Stimulated activated CD4-positive, alpha-beta T cell treated with anti-CD3 and anti-CD28 coated beads, Interleukin-4, amount 100 ng/mL, for 4 hours (primary cell): ENCODE measurements at regions not wholly inside any gene's neighbourhood (a gene's known extent, or its start where the extent isn't known, plus 50 kb on each side); places are given as distances from the start of the nearest gene placed in this dataset.
"Not testable (repeated sequence)": the region's sequence is repeated elsewhere in the genome, so short reads cannot be mapped to it uniquely, and the experiment has no call there.

Experiments used
- DNase-seq, 2 experiments: peaks; one replicate each; pipeline ENCODE4 v3.0.0-alpha.2; 2020

DNA sequence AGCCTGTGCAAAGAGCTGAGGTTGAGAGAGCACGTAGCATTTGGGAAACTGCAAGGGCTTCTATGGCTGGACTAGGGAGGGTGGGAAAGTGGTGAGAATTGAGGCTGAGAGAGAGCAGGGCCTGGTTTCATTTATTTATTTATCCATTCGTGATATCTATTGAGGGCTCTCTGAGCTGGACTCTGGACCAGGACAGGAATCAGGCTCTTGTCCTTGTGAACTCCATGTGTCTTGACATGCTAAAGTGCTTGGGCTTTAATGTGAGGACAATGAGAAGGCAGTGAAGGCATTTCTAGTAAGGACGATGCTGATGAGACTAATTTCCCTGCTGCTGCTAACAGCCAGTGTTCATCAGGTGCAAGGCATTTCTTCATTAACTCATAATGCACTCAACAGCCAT is 95.9 kb upstream of the KLF4 start:
- no peak for DNase-seq

DNA sequence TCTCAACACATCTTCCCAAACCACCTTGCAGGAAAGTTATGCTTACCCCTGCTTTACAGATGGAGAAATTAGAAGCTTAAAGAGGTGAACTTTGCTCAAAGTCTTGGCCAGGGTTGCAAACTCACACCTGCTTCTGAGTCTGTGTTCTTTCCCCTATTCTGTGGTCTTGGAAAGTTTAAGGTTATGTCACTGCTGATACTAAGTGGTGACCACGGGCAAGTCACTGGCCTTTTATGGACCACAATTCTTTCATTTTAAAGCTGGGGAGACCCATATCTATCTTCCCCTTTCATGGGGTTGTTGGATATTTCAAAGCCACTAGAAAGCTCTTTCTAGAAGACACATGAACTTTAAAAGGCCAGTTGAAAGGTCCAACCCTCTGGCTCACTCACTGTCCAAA is 95.4 kb upstream of the KLF4 start:
- DNase-seq: no peak

DNA sequence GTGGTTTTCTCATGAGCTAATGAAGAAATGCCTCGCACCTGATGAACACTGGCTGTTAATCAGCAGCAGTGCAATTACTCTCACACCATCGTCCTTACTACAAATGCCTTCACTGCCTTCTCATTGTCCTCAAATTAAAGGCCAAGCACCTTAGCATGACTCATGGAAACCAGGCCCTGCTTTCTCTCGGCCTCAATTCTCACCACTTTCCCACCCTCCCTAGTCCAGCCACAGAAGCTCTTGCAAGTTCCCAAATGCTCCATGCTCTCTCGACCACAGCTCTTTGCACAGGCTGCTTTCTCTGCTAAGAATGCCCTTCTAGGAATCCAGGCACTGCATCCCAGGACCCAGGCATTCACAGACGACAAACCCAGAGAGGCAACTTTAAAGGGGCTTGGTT is 94.6 kb upstream of the KLF4 start:
- no peak for DNase-seq

DNA sequence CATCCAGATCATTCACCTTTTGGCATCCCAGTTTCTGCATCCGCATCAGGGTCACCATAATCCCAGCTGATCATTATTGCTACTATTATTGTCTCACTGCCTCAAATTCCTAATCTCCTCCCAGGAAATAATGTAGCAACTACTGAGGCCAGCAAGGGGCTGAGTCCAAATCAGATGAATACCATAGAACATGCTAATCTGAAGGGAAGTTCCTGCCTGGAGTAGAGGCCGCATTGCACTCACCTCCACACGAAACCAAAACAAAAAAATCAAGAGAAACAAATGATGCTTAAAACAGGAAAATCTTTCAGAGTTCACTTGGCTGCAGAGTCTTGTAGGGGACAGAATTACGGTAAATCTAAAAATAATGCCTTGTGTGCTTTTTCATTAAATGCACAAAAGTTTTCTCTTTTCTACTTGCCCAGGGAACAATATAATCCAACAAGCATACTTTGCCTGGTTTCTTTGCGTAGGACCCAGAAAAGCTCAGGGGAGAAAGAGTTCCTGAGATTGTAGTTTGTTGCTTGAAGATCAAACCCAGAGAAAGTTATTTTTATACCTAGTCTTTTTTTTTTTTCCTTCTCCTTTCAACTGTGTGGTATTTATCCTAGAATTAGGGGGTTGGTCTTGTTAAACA is 87.7 kb upstream of the KLF4 start:
- no peak for DNase-seq

DNA sequence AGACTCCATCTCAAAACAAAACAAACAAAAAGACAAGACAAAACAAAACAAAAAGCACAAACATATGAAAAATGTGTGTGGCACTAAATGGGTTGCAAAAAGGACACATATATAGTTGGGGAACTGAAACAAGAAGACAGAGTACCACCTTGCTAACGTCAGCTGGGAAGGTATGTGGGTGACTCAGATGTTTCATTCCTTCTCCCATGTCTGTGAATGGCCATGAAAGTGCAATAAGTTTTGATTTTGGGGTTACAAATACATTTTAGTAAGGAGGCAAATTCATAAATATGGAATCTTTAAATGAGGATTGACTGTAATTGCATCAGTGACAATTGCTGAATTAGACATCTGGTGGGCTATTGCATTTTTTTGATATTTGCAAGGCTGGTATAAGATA is 81.6 kb upstream of the KLF4 start:
- no peak for DNase-seq

DNA sequence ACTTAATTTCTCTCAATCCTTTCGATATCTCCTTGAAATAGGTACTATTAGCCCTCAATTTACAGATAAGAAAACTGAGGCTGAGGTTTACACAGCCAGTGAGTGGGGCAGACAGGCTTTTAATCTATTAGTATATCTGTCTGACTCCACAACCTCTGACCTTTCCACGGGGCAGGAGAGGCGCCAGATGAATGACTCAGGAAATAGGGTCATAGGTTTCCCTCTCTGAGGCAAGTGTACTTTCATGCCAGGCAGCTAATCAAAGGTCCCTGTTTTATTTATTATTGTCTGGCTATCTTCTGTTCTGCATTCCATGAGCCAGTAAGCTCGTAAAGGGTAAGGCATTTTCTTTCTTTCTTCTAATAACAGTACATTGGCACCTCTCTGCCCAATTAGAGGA is 79.6 kb upstream of the KLF4 start:
- DNase-seq: no peak

DNA sequence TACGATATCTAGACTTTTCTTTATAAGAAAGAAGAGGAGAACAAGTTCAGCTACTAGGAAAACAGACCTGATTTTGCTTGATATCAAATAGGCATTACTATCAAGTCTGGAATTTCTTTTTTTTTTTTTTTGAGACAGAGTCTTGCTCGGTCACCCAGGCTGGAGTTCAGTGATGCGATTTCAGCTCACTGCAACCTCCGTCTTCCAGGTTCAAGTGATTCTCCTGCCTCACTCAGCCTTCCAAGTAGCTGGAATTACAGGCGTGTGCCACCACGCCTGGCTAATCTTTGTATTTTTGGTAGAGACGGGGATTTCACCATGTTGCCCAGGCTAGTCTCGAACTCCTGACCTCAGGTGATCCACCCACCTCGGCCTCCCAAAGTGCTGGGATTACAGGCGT is 78.8 kb upstream of the KLF4 start:
- not testable (repeated sequence) for DNase-seq

DNA sequence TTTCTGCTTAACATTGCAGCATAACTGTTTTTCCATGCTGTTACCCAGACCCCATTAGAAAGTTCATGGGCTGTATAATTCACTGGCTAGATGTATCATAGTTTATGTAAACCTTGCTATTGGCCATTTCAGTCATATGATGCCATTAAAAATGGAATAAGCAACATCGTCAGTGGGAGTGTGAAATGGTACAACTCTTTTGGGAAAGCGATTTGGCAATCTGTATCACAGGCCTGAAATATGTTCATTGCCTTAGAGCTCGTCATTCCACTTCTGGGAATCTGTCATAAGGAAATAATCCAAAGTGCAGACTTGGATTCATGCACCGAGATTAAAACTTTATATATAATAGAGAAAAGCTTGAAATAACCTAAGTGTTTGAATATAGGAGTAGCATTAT is 77.9 kb upstream of the KLF4 start:
- DNase-seq: no peak

DNA sequence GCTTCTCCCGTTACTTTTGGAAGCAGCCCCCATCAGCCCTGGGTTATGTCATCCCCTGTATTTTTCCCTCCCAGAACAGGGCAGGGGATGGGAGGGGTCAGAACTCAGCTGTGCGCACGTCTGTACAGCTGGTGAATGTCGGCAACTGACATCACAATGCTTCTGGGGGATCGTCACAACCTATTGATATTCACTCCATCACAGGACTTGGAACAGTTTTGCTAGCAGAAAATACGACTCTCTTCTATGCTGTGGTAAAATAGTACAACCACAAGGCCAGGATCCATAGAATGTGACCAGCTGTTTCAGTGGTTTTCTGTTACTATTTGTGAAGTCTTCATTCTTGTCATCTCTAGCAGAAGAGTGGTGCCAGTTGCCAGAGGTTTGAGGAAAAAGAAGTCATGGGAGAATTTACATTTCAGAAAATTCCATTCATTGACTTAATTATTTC is 77.1 kb upstream of the KLF4 start:
- no peak for DNase-seq

DNA sequence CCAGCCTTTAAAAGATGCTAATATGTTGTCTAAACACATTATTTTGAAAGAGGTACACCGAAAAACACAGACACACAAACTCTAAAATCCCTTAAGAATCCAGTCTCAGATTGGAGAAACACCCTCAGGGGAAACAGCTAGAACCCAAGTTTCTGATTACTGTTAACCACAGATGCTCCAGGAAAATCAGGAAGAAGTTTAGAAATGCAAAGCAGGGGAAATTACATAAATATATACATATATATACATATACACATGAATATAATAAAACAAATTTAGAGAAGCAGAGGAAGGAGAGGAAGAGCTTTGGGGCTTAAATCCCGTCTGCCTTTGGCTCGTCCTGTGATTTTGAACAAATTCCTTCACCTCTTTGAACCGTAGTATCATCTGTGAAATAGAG is 73.2 kb upstream of the KLF4 start:
- no peak for DNase-seq

DNA sequence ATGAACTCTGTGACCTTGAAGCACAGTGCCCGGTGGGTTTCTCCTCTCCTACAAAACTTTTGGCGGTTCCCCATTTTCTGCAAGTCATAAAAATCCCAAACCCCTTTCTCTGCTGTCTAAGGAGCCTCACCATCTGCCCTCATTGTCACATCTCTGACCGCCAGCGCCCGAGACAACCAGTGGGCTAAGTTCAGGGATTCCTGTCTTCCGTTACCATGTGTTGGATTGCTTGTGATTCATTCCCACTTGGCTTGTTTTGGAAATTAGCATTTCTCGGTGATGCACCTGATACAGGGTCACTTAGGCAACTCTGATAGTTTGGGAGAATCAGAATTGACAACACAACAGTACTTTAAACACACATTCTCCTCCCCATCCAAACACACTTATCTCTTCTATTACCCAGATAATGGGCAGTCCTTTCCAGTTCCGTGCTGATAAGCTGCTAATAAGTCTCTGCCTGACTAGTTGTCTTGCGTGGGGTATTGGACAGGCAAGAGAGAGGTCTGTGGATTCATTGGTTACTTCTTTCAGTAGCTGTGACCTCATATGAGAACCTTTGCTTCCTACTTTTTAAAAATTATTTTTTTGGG is 70.0 kb upstream of the KLF4 start:
- no peak for DNase-seq

DNA sequence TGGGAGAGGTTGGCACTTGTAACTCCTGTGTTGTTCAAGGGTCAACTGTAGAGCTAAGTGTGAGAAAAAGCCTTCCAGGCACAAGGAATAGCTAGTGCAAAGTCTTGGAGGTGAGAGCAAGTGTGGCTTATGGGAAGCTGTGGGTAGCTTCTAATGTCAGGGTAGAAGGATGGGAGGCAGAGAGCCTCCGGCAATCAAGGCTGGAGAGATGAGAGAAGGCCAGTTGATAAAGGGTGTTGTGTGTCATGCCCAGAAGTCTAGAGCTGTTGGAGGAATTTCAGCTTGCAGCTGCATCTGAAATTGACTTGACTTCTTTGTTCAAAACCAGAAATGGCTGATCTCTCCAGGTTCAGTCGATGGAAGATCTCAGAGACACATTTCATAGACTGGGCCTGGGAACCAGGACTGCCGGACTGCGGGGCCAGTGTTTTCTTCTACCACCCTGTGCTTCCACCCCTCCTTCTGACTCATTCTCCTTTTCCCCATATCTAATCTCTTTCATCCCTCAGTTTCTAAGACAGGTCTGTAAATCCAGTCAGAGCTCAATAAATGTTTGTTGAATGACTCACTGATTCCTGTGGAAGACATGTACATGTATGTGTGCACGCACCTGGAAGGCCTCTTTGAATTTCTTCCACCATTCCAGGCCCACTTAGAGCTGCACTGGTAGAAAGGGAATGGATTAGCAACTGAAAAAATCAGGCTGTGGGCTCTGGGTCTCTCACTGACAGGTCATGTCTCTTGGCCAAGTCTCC is 67.8 kb upstream of the KLF4 start:
- DNase-seq: no peak

DNA sequence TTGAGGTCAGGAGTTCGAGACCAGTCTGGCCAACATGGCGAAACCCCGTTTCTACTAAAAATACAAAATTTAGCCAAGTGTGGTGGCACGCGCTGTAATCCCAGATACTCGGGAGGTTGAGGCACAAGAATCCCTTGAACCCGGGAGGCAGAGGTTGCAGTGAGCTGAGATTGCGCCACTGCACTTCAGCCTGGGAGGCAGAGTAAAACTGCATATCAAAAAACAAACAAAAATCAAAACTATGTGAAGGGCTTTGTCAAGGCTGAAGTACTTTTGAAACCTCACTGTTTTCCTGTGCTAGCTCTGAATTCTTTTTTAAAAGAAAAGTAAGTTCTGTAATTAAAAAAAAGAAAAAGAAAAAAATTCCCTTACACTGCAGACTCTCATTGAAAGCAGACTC is 65.1 kb upstream of the KLF4 start:
- no peak for DNase-seq

DNA sequence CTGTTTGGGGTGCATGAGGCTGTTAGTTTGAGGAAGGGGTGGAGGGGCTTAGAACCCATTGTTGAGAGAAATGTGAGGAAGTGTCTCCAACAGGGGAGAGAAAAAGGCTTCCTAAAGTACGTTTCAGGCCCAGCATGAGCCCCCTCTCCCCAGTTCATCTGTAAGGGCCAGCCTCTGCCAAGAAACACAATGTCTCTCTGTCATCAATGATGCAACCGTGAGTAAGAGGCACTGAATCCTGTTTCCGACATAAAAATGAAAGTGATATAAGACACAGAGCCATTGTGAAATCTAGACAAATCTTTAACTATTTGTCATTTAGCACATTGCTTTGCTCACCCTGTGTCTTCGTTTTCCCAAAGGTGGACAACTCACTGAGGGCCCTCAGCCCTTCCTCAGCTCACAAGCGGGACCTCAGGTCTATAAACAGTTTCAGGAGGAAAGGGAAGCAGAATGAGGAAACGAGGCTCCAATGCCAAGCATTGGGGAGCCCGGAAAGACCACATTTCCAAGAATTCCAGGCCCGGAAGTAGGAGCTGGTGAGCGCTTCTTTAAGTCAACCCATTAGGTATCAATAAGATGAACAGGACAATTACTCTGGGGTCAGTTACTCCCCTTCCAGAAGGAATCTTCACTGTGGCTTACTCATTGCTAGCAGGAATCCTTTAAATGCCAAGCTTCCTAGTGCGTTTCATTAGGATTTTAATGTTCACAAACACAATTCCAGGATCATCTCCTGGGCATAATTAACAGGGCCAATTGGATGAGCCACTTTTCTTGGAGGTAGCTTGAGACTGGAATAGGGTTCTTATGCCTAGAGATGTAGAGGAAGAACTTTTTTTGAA is 59.0 kb upstream of the KLF4 start:
- DNase-seq: no peak

DNA sequence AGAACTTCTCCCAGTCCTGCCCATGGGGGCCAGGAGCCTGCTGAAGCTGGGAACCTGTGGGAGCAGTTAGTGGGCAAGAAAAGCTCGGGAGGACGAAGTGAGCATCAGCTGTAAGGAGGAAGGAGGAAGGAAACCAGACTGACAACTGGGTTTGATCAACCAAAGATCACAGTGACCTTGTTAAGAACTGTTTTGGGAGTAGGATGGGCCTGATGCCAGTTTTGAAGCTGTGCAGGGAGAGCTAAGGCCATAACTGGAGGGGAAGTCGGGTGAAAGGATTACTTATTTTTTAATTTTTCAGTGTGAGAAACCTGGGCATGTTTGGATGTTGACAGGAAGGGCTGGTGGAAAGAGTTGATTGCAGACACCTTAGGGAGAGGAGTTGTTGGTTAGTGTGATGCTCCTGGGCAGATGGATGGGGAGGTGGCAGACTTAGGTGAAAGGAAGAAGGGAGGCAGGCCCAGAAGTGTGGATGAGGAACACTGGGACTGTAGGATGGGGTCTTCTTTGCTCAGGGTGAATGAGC is 58.3 kb upstream of the KLF4 start:
- DNase-seq: no peak

DNA sequence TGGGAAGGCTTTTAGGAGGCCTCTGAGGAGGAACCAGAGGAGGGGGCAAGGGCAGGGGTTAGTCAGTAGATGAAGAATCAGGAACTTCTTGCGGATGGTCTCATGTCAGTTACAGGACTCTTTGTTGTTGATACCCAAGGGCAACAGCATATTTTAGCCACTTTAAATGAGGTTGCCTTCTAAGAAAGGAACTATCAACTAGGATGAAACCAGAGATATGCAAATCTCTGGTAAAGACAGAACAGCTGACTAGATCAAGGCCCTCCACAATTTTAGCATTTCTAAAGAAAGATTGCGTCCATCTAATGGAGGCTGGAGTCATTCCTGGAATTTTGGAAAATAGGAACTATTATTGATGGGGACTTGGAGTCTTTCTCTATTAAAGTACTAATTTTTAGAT is 57.7 kb upstream of the KLF4 start:
- no peak for DNase-seq

DNA sequence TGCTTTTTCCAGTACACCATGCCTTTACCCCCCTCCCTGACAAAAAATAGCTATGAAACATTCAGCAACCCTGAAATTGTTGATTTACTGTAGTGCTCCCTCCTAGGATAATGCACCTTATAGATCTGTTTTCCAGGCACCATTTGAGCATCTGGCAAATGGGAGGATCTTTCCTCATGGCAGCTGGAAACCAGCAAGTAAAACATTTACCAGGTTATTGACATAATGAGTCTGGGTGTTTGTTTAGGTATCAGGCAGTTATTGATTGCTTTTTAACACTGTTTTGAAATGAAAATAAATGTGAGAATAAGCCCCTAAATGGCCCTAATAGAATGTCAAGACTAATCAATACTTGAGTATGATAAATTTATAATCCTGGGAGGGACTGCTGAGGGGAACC is 57.3 kb upstream of the KLF4 start:
- no peak for DNase-seq

DNA sequence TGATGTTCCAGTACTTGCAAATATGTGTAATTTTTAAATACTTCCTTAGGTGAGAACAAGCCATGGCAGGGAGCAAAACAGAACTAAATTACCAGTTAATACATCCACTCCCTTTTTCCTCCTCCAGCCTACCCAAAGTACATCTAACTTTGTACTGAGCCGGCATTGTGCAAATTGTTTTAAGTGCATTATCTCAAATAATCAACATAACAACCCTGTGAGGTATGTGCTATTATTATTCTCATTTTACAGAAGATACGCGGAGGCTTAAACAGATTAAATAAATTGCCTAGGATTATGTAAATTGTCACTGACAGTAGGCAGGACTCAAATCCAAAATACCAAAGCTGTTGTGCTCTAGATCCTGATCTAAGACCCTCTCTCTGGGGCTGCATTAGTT is 55.5 kb upstream of the KLF4 start:
- DNase-seq: no peak

DNA sequence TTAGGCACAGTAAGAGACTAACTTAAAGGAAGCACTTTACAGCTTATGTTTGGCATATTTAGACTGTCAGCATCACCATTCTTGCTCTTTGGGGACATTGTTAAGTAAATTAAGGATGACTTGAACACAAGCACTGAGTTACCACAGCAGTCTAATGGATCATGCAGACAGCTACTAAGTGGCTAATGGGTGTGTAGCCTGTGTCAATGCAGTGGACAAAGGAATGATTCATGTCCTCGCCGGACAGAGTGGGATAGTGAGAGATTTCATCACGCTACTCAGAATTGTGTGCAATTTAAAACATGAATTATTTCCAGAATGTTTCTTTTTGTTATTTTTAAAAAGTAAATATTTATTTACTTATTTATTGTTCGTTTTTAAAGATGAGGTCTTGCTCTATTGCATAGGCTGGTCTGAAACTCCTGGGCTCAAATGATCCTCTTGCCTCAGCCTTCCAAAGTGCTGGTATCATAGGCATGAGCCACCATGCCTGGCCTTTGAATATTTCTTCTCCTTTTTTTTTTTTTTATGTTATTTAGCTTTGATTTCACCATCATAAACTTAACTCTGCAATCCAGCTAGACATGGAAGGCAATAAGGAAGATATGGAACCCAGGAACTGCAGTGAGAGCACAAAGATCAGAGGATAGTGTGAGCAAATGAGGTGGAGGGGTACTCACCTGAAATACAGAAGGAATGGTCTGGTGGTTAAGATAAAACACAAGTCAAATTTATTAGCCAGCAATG is 53.0 kb upstream of the KLF4 start:
- no peak for DNase-seq

DNA sequence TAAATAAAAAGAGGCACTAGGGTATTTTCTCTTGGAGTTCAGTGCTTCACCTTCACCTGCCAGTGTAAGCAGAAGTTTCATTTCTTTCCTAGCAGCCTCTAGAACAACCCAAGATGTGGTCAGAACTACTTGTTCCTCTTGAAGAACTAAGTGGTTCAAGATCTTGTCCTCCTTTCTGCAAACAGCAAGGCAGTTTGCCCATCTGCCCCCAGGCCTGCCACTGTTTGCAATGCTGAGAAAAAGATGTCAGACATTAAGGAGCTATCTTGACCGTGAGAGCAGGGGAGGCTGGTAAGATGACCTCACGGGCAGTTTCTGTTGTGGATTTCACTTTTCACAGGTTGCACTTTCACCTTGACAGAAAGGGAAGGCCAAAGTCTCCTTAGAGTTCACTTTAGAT is 52.0 kb upstream of the KLF4 start:
- DNase-seq: no peak

DNA sequence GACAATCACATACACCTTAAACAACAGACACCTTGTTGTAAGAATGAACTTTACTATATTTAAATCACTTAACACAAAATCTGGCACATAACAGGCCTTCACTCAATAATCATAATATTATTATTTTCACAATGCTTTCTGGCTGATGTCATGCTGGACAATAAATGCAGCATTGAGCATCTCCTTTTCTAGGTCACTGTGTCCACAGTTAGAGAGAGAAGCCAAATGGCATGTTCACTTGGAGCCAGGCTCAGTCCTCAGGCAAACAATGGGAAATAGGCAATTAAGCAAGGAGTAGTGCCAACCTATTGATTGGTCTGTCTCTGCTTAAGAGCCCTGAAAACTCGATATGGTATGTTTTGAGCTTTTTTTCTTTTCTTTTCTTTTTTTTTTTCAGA is 50.6 kb upstream of the KLF4 start:
- no peak for DNase-seq

DNA sequence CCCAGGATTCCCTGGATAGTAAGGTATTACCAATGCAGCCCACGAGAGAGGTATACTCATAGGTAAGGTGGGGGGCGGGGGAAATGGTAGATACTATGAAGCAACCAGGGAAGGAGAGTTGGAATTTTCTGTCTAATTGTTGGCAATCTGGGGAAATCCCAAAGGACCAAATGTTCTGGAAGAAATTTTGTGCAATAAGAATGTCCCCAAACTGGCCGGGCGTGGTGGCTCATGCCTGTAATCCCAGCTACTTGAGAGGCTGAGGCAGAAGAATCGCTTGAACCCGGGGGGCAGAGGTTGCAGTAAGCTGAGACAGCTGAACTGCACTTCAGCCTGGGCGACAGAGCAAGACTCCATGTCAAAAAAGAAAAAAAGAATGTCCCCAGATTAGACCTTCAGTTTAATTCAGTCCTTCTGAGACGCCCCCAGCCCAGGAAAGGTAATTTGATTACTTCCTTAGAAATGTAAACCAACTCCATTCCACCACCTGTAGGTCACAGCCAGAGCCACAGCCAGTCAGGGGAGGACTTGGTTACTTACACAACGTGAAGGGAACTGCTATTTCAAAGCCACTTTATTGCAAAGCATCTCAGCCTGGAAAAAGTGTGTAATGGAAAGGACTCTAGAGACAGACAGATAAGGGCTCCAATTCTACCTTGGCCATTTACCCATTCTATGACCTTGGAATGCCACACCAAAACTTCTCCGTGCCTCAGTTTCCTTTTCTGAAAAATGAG is 50.0 kb upstream of the KLF4 start:
- no peak for DNase-seq
